ENCODE measurements at regions not wholly inside any gene's neighbourhood (a gene's known extent, or its start where the extent isn't known, plus 50 kb on each side); places are given as distances from the start of the nearest gene placed in this dataset.

DNA sequence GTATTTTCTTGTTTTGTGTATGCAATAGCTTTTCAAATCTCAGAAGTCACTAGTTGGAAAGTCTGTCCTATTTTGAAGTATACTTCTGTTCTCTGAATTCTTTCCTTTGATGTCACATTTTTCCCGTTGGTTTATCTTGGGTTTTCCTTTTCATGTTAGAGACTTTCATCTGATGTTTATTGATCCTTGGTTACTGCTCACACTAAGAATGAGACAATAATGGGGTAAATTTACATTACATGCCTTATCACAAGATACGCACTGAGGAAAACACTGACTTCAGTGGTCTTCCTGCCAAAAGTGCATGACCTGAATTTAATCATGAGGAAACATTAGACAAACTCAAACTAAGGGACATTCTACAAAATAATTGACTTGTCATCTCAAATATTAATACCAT is 63.5 kb upstream of the C1GALT1 start:
- no peak for DNase-seq (ENCODE audit: low spot score)

DNA sequence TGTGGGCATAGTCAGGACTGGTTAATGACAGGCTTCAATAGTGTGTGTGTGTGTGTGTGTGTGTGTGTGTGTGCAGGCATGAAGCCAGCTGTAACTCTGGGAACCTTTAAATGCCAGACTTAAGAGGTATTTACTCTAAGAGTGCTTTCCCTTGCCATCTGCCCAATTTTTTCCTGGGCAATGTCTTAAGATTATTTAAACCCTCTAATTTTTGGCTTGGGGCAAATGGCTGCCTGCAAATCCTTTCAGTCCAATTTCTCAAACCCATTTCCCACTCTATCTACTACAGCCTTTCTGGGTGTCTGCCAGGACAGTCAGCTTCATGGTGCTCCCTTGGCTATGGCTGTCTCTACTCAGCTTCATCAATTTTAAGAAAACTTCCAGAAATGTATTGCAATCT is 62.6 kb upstream of the C1GALT1 start:
- DNase-seq (ENCODE audit: low spot score) = peak; percentile 74

- no peak for DNase-seq (ENCODE audit: low spot score)
These were observed 60.3 kb upstream of the C1GALT1 start for GRCh38 chr7:7122033-7122478.

DNA sequence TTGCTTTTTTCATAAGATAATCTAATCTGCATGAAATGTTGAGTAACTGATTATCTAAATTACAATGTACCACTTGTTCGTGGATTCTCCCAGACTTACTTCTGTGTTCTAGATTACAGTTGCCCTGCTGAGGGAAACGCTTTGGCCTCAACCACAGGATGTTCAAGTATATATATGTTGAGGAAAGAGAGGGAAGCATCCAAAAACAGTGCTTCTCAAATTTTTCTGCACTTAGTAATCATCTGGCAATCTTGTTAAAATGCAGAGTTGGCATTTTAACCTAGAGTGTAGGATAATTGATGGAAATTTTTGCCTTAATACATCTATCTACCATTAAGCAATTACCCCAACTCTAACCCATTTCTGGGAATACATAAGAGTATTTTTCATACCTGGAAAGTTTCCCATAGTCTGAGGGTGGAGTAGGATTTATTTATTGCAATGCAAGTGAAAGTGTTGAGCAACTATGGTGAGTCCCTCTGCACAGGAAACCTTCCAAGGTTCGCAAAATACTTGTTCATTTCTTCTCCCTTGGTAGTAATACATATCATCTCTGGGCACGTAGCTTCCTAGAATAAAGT is 59.6 kb upstream of the C1GALT1 start:
- no peak for DNase-seq (ENCODE audit: low spot score)

DNA sequence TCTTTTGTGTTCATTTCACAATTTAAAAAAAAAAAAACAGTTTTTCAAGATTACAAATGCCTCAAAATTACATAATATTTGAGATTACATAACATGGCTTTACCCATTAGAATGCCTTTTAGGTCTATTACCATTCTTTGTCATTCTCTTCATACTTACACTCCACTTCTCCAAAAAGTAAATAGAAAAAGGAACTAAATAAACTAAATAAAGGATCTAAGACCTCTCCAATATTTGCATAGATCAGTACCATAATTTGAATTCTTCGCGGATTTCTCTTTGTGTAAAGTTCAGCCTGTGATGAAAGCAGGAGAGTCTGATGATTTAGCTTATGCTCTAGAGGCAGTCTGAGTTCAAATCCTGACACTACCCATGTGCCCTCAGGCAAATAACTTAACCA is 56.4 kb upstream of the C1GALT1 start:
- DNase-seq (ENCODE audit: low spot score) = no peak

- DNase-seq (ENCODE audit: low spot score) = no peak
These were observed 54.6 kb upstream of the C1GALT1 start for GRCh38 chr7:7127773-7128172.

DNA sequence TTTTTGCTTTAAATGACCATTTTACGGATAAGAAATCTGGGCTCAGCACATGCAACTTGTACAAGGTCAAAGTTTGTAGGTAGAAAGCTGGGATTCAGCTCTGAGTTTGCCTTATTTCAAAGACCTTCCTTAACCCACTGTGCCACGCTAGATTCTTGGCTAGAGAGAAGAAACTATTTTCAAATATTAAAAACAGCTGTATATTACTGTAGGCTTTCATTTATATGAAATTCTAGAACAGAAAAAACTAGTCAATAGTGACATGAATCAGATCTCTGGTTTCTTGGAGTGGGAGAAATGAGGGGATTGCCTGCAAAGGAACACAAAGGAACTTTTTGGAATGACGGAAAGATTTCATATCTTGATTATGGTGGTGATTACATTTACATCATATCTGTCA is 53.0 kb upstream of the C1GALT1 start:
- DNase-seq (ENCODE audit: low spot score) = no peak

GRCh38 chr7:7131273-7131672 is 51.1 kb upstream of the C1GALT1 start:
- no peak for DNase-seq (ENCODE audit: low spot score)
